22Rv1 (cell line): ENCODE measurements at regions not wholly inside any gene's neighbourhood (a gene's known extent, or its start where the extent isn't known, plus 50 kb on each side); places are given as distances from the start of the nearest gene placed in this dataset.

Experiments used
- CTCF ChIP-seq: fragments of 450-650 bp; IDR thresholded peaks from 2 replicates; pipeline ENCODE4 v1.5.1; 2017; ENCODE audit warnings: mild to moderate bottlenecking
- ZFX ChIP-seq: fragments of 450-650 bp; IDR thresholded peaks from 2 replicates; pipeline ENCODE4 v1.6.1; 2017; ENCODE audit warnings: antibody characterized with exemption, borderline replicate concordance

GRCh38 chr6:93759190-93759589 lies 339.8 kb upstream of the EPHA7 start:
- TF ChIP-seq CTCF = no peak
- no peak for TF ChIP-seq ZFX
